ENCODE measurements at regions not wholly inside any gene's neighbourhood (a gene's known extent, or its start where the extent isn't known, plus 50 kb on each side); places are given as distances from the start of the nearest gene placed in this dataset.

- TF ChIP-seq, protein P1, sequence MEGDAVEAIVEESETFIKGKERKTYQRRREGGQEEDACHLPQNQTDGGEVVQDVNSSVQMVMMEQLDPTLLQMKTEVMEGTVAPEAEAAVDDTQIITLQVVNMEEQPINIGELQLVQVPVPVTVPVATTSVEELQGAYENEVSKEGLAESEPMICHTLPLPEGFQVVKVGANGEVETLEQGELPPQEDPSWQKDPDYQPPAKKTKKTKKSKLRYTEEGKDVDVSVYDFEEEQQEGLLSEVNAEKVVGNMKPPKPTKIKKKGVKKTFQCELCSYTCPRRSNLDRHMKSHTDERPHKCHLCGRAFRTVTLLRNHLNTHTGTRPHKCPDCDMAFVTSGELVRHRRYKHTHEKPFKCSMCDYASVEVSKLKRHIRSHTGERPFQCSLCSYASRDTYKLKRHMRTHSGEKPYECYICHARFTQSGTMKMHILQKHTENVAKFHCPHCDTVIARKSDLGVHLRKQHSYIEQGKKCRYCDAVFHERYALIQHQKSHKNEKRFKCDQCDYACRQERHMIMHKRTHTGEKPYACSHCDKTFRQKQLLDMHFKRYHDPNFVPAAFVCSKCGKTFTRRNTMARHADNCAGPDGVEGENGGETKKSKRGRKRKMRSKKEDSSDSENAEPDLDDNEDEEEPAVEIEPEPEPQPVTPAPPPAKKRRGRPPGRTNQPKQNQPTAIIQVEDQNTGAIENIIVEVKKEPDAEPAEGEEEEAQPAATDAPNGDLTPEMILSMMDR (IDR thresholded peaks at IDR 0.05; ENCODE audit: extremely low read depth, missing control alignments): no peak
- DNase-seq (ENCODE audit: low spot score): no peak
Measured at GRCh38 chr5:141783947-141784296, 94.3 kb downstream of the PCDH1 start.

DNA sequence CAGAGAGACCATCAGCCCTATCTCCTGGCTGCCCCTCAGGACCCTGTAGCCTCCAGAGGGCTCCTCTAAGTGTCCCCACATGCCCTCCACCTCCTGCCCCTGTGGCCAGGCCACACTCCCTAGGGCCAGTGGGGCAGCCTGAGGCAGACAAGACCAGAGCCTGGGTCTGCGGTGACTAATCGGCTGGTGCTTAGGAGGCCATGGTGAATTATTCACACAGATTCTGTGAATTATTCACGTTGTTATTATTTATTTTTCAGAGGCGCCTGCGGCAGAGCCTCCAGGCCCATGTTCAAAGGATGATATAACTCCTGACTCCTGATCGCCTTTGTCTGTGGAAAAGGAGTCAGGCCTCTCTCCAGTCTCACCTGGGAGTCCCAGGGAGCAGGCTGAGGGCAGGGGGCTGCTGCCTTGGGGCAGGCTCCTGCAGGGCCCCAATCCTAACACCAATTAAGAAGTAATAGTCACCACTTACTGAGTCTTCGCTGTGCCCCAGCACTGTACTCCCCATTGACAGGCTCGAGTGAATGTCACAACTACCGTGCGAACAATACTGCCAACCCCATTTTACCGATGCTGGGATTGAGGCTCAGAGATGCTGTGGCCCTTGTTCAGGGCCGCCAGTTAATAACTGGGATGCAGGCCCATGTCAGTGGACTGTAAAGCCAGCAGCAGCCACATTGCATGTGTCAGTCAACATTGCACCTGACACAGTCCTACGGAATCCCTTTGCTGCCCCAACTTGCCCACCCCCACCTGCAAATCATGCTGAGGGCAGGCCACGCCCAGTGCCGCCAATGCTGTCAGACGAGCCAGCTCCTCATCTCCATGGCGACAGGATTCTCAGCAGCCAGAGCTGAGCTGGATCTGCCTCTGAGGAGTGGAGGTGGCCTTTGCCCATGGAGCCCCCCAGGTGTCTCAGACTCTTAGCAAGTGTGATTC, 94.9 kb downstream of the PCDH1 start:
- no peak for DNase-seq (ENCODE audit: low spot score)
- TF ChIP-seq, protein P1 (IDR thresholded peaks at IDR 0.05; ENCODE audit: extremely low read depth, missing control alignments): no peak

DNA sequence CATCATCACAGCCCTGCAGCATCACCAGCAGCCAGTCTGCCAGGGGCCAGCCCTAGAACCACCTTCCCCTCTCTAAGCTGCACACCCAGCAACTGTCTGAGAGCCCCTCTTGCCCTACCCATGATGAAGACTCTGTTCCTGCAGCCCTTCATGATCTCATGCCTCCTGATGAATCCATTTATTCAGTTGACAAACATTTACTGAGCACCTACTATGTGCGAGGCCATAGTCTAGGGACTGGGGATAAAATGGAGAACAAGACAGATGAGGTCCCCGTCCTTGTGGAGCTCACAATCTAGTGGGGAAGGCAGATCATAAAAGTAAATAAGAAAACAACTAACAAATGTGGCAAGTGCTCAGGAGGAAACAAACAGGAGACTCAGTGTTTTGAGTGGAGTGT, 96.3 kb downstream of the PCDH1 start:
- no peak for DNase-seq (ENCODE audit: low spot score)
- TF ChIP-seq, protein P1 (IDR thresholded peaks at IDR 0.05; ENCODE audit: extremely low read depth, missing control alignments): no peak

- TF ChIP-seq, protein P1 (IDR thresholded peaks at IDR 0.05; ENCODE audit: extremely low read depth, missing control alignments): no peak
- no peak for DNase-seq (ENCODE audit: low spot score)
Measured at GRCh38 chr5:141780952-141781781, 97.0 kb downstream of the PCDH1 start.

GRCh38 chr5:141780240-141780951, 97.8 kb downstream of the PCDH1 start:
- DNase-seq (ENCODE audit: low spot score): no peak
- TF ChIP-seq, protein P1 (IDR thresholded peaks at IDR 0.05; ENCODE audit: extremely low read depth, missing control alignments): no peak

DNA sequence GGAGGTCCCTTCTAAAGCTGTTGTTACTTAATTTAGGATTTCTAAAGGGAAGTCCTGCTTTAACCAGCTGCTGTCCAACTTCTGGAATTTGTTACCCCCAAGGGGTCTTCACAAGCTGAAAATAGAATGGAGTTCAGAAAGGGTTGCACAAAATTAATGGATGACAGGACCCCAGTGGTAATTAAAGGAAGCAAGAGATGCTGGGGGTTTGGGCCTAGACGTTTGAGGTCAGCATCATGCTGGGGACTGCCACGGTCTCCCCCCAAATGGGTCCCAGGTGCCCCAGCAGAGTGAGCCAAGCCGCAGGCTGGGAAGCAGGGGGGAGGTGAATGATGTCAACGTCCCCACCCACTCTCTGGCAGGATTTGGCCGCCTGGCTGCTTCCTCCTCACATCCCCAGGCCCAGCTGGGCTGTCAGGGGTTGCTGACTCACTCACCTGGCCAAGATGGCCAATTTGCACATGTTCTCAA, 97.5 kb upstream of the ARAP3 start:
- DNase-seq (ENCODE audit: low spot score): no peak
- TF ChIP-seq, protein P1 (IDR thresholded peaks at IDR 0.05; ENCODE audit: extremely low read depth, missing control alignments): no peak
